ENCODE measurements at regions not wholly inside any gene's neighbourhood (a gene's known extent, or its start where the extent isn't known, plus 50 kb on each side); places are given as distances from the start of the nearest gene placed in this dataset.

DNA sequence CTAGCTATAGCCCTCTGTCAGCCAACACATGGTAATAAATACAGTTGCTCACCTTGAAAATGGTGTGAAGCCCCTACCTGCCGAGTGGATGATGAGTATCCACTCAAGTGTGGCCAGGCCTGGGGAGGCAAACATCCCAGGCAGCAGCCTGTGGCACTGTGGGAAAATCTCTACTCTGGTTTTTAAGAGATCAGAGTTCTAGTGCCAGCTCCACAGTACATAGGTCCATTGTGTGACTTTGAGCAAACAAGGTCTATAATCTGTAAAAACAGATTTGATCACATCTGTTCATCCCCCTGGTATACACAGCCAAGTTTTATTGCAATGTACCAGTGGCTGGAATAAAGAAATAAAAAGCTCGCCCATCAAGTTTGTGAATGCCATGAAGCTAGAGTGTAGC, 82.7 kb upstream of the ARMC2 start:
- peaks cover 4% of the 10 kb centered on the region for H3K4me1 ChIP-seq (ENCODE audit: control insufficient read depth, insufficient read depth, low read length)
- ChIA-PET POLR2A (no interaction called here), CTCF (interaction anchor here (1.4 kb wide), 1 partner anchor 16 kb away, joined by 5 read pairs; no protein-coding TSS in a partner anchor)
- no peaks in the 10 kb centered on the region for H3K36me3 ChIP-seq (ENCODE audit: control insufficient read depth in 2 of 2, insufficient read depth in 1 of 2, low read length in 2 of 2)
- H3K4me3 ChIP-seq (ENCODE audit: low read depth, low read length): no peak overlapping the region
- H3K9me3 ChIP-seq (ENCODE audit: control insufficient read depth, insufficient read depth, low read depth, low read length): no peaks in the 10 kb centered on the region
- TF ChIP-seq ZNF658 (tag by site-specific recombination; IDR thresholded peaks at IDR 0.05) (no peak), ZIC2 (tag by site-specific recombination; IDR thresholded peaks at IDR 0.05) (no peak), ZNF747 (tag by site-specific recombination; IDR thresholded peaks at IDR 0.05) (no peak), ZNF610 (tag by site-specific recombination; IDR thresholded peaks at IDR 0.05; ENCODE audit: borderline replicate concordance) (no peak), BCL6B (tag by site-specific recombination; IDR thresholded peaks at IDR 0.05) (no peak), ZNF501 (tag by site-specific recombination; IDR thresholded peaks at IDR 0.05) (no peak), FEZF1 (tag by site-specific recombination; IDR thresholded peaks at IDR 0.05) (no peak), HOXA7 (CRISPR knock-in tag; IDR thresholded peaks at IDR 0.05; ENCODE audit: borderline replicate concordance) (no peak), ZNF335 (tag by site-specific recombination; conservative IDR thresholded peaks at IDR 0.05) (no peak), ZNF623 (tag by site-specific recombination; IDR thresholded peaks at IDR 0.05) (no peak)
- TF ChIP-seq, protein P1, sequence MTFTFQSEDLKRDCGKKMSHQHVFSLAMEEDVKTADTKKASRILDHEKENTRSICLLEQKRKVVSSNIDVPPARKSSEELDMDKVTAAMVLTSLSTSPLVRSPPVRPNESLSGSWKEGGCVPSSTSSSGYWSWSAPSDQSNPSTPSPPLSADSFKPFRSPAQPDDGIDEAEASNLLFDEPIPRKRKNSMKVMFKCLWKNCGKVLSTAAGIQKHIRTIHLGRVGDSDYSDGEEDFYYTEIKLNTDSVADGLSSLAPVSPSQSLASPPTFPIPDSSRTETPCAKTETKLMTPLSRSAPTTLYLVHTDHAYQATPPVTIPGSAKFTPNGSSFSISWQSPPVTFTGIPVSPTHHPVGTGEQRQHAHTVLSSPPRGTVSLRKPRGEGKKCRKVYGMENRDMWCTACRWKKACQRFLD (tag by site-specific recombination; IDR thresholded peaks at IDR 0.05): no peak
- H3K27ac ChIP-seq (ENCODE audit: extremely low read depth, low read depth, low read length): no peak overlapping the region

DNA sequence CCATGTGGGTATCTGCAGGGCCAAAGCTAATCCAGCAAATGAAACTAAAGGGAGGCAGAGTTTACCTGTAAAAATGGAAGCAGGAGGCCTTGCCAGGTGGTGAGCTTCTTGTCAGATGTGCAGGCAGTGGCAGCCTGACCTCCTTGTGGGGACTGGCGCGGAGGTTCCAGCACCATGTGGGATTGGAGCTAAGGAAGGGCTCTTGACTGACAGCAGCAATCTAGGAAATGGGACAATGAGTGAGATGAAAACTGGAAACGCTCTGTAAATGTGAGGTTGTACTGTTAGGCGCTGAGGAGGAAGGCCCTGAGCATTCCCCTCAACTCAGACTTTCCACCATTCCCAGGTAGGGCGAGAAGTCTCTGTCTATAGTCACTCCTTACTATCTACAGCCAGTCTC, 81.8 kb upstream of the ARMC2 start:
- Histone ChIP-seq H3K27ac (ENCODE audit: extremely low read depth, low read depth, low read length) (no peak overlapping the region), H3K9me3 (ENCODE audit: control insufficient read depth, insufficient read depth, low read depth, low read length) (no peaks in the 10 kb centered on the region), H3K36me3 (ENCODE audit: control insufficient read depth in 2 of 2, insufficient read depth in 1 of 2, low read length in 2 of 2) (no peaks in the 10 kb centered on the region), H3K4me1 (ENCODE audit: control insufficient read depth, insufficient read depth, low read length) (no peaks in the 10 kb centered on the region), H3K4me3 (ENCODE audit: low read depth, low read length) (no peak overlapping the region)
- no peak for TF ChIP-seq ZNF660 (tag by site-specific recombination; IDR thresholded peaks at IDR 0.05)
- no peak for TF ChIP-seq ZNF768 (tag by site-specific recombination; IDR thresholded peaks at IDR 0.05)
- no peak for TF ChIP-seq ZNF596 (tag by site-specific recombination; IDR thresholded peaks at IDR 0.05)
- no peak for TF ChIP-seq ZNF555 (tag by site-specific recombination; conservative IDR thresholded peaks at IDR 0.05)
- TF ChIP-seq GLIS2 (tag by site-specific recombination; IDR thresholded peaks at IDR 0.05): no peak
- TF ChIP-seq ZNF785 (tag by site-specific recombination; IDR thresholded peaks at IDR 0.05): no peak
- TF ChIP-seq ZNF544 (tag by site-specific recombination; IDR thresholded peaks at IDR 0.05): no peak
- TF ChIP-seq, protein P2, sequence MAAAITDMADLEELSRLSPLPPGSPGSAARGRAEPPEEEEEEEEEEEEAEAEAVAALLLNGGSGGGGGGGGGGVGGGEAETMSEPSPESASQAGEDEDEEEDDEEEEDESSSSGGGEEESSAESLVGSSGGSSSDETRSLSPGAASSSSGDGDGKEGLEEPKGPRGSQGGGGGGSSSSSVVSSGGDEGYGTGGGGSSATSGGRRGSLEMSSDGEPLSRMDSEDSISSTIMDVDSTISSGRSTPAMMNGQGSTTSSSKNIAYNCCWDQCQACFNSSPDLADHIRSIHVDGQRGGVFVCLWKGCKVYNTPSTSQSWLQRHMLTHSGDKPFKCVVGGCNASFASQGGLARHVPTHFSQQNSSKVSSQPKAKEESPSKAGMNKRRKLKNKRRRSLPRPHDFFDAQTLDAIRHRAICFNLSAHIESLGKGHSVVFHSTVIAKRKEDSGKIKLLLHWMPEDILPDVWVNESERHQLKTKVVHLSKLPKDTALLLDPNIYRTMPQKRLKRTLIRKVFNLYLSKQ (tag by site-specific recombination; IDR thresholded peaks at IDR 0.05; ENCODE audit: borderline replicate concordance): no peak
- no peak for TF ChIP-seq ZNF529 (tag by site-specific recombination; IDR thresholded peaks at IDR 0.05; ENCODE audit: insufficient replicate concordance)
- CTCF ChIA-PET: interaction anchor here (1.7 kb wide), 1 partner anchor 225 kb away, joined by 4 read pairs; no protein-coding TSS in a partner anchor
- POLR2A ChIA-PET: no interaction called here

GRCh38 chr6:108766886-108767285, 81.3 kb upstream of the ARMC2 start:
- CTCF ChIA-PET: interaction anchor here (1.7 kb wide), 1 partner anchor 226 kb away, joined by 4 read pairs; no protein-coding TSS in a partner anchor
- TF ChIP-seq ZNF350 (tag by site-specific recombination; IDR thresholded peaks at IDR 0.05): no peak
- TF ChIP-seq ZFP3 (tag by site-specific recombination; IDR thresholded peaks at IDR 0.05; ENCODE audit: low read depth): no peak
- TF ChIP-seq ZBTB10 (tag by site-specific recombination; IDR thresholded peaks at IDR 0.05): no peak
- no peak for TF ChIP-seq ZNF280D (tag by site-specific recombination; IDR thresholded peaks at IDR 0.05)

More at GRCh38 chr6:108766886-108767285, 81.3 kb upstream of the ARMC2 start:
- H3K36me3 ChIP-seq (ENCODE audit: control insufficient read depth in 2 of 2, insufficient read depth in 1 of 2, low read length in 2 of 2): no peaks in the 10 kb centered on the region
- no peaks in the 10 kb centered on the region for H3K9me3 ChIP-seq (ENCODE audit: control insufficient read depth, insufficient read depth, low read depth, low read length)
- no peak overlapping the region for H3K4me3 ChIP-seq (ENCODE audit: low read depth, low read length)
- no peaks in the 10 kb centered on the region for H3K4me1 ChIP-seq (ENCODE audit: control insufficient read depth, insufficient read depth, low read length)
- POLR2A ChIA-PET: interaction anchor here (0.7 kb wide), 1 partner anchor 72 kb away, joined by 5 read pairs; no protein-coding TSS in a partner anchor
- no peak overlapping the region for H3K27ac ChIP-seq (ENCODE audit: extremely low read depth, low read depth, low read length)

All from HEK293 (cell line).